SU-DHL-6 (cell line): ENCODE measurements at regions not wholly inside any gene's neighbourhood (a gene's known extent, or its start where the extent isn't known, plus 50 kb on each side); places are given as distances from the start of the nearest gene placed in this dataset.

Experiments
- H2AFZ ChIP-seq: fragments of 200-600 bp; sonication (generic); 2 replicates; pipeline ENCODE4 v1.6.1; 2014; ENCODE audit warnings: low read depth, mild to moderate bottlenecking, moderate library complexity, mixed read lengths, antibody characterized with exemption, low read length; ENCODE audit not compliant: severe bottlenecking
- H3F3A ChIP-seq: fragments of 200-600 bp; shearing (Covaris generic); 2 replicates; pipeline ENCODE4 v1.6.0; 2016; ENCODE audit warnings: antibody characterized with exemption, mild to moderate bottlenecking; ENCODE audit not compliant: insufficient read depth
- H3K27ac ChIP-seq: fragments of 200-600 bp; sonication (generic); 2 replicates; pipeline ENCODE4 v1.5.1; 2016; ENCODE audit warnings: low read depth, mild to moderate bottlenecking, low read length, moderate library complexity, mixed read lengths
- H3K27me3 ChIP-seq: fragments of 200-600 bp; sonication (generic), shearing (Covaris generic); 2 replicates; pipeline ENCODE4 v1.6.0; 2014; ENCODE audit warnings: mild to moderate bottlenecking, low read length
- H3K36me3 ChIP-seq: fragments of 200-600 bp; sonication (generic); 2 replicates; pipeline ENCODE4 v1.6.1; 2014; ENCODE audit warnings: mild to moderate bottlenecking, low read length, mixed read lengths
- H3K4me2 ChIP-seq: fragments of 300-600, 200-600 bp; shearing (Covaris generic), sonication (generic); 2 replicates; pipeline ENCODE4 v1.6.0; 2014; ENCODE audit warnings: low read length, low read depth, mild to moderate bottlenecking; ENCODE audit not compliant: poor library complexity, severe bottlenecking
- H3K4me3 ChIP-seq: fragments of 200-600 bp; sonication (generic); 2 replicates; pipeline ENCODE4 v1.5.1; 2014; ENCODE audit warnings: antibody characterized with exemption, low read length, mild to moderate bottlenecking, mixed read lengths; ENCODE audit not compliant: insufficient read depth, poor library complexity, severe bottlenecking
- H3K79me2 ChIP-seq: fragments of 200-600 bp; sonication (generic); 2 replicates; pipeline ENCODE4 v1.6.1; 2014; ENCODE audit warnings: mild to moderate bottlenecking, low read length, moderate library complexity; ENCODE audit not compliant: insufficient read depth
- H3K9ac ChIP-seq: fragments of 200-600 bp; sonication (generic); 2 replicates; pipeline ENCODE4 v1.7.0; 2014; ENCODE audit warnings: mild to moderate bottlenecking, low read length
- H3K9me2 ChIP-seq: fragments of 200-600 bp; sonication (generic); replicated peaks from 2 replicates; pipeline ENCODE4 v1.6.1; 2014; ENCODE audit warnings: low read length; ENCODE audit not compliant: insufficient read depth
- H3K9me3 ChIP-seq: fragments of 200-600 bp; sonication (generic); 2 replicates; pipeline ENCODE4 v1.6.1; 2014; ENCODE audit warnings: low read length, mixed read lengths; ENCODE audit not compliant: insufficient read depth
- H4K20me1 ChIP-seq: fragments of 200-600 bp; sonication (generic); 2 replicates; pipeline ENCODE4 v1.6.1; 2014; ENCODE audit warnings: low read depth, mild to moderate bottlenecking, antibody characterized with exemption, low read length, moderate library complexity, mixed read lengths
- EZH2phosphoT487 ChIP-seq: fragments of 200-600 bp; sonication (generic), shearing (Covaris generic); conservative IDR thresholded peaks from 2 replicates; pipeline ENCODE4 v1.6.1; 2018; ENCODE audit warnings: mild to moderate bottlenecking, antibody characterized with exemption, low read length, moderate library complexity, mixed read lengths
- TF ChIP-seq, protein P1 (sequence below): fragments of 200-600 bp; sonication (generic); IDR thresholded peaks from one replicate; pipeline ENCODE4 v1.5.1; 2017; ENCODE audit warnings: antibody characterized with exemption, mild to moderate bottlenecking, low read length, moderate library complexity; ENCODE audit not compliant: insufficient read depth, poor library complexity, severe bottlenecking

- H3K9me3 ChIP-seq, result no peaks in the 10 kb centered on the region
- no peak overlapping the region for H3K4me2 ChIP-seq
- no peaks in the 10 kb centered on the region for H3K79me2 ChIP-seq
- H3K27me3 ChIP-seq, result no peaks in the 10 kb centered on the region
- H3K9ac ChIP-seq, result no peak overlapping the region
- H2AFZ ChIP-seq, result no peak overlapping the region
- no peaks in the 10 kb centered on the region for H3F3A ChIP-seq
- TF ChIP-seq, protein P1, sequence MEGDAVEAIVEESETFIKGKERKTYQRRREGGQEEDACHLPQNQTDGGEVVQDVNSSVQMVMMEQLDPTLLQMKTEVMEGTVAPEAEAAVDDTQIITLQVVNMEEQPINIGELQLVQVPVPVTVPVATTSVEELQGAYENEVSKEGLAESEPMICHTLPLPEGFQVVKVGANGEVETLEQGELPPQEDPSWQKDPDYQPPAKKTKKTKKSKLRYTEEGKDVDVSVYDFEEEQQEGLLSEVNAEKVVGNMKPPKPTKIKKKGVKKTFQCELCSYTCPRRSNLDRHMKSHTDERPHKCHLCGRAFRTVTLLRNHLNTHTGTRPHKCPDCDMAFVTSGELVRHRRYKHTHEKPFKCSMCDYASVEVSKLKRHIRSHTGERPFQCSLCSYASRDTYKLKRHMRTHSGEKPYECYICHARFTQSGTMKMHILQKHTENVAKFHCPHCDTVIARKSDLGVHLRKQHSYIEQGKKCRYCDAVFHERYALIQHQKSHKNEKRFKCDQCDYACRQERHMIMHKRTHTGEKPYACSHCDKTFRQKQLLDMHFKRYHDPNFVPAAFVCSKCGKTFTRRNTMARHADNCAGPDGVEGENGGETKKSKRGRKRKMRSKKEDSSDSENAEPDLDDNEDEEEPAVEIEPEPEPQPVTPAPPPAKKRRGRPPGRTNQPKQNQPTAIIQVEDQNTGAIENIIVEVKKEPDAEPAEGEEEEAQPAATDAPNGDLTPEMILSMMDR, result no peak
- TF ChIP-seq EZH2phosphoT487, result no peak
- no peaks in the 10 kb centered on the region for H3K9me2 ChIP-seq
- no peaks in the 10 kb centered on the region for H3K36me3 ChIP-seq
- no peak overlapping the region for H3K4me3 ChIP-seq
- H3K27ac ChIP-seq, result no peak overlapping the region
- H4K20me1 ChIP-seq, result no peaks in the 10 kb centered on the region
These were observed 239.9 kb downstream of the NFKBIZ start for GRCh38 chr3:102089239-102089638.

DNA sequence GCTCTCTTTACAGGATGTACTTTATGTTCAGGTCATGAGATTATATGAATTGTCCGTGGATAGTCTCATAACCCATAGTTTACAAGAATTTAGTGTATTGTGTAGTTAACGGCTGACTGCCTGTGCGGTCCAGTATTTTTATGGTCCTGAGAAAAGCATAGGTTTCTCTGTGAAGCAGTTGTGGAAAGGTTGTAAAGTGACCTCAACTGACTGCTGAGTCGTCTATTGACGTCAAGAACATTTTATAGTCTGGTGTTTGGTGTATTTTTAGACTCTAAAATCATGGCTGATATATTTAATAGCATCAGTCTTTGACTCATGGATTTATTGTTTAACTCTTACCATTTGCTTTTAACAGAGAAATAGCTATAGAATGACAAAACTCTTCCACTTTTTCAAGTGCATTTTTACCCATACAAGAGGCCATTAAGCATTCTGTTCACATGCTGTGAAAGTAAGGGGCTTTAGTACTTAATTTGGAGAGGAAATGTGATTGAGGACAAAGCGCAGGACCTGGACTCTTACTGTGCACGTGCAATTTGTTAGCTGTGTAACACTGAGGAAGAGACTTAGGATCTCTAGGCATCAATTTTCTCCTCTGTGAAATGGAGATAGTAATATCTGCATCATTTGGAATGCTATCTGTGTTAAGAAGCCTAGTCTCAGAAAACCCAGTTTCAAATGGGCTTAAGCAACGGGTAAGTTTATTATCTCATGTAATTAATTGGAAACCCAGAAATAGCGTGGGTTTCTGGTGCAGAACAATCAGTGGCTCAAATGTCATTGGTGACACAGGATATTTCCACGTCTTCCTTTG is 240.8 kb downstream of the NFKBIZ start:
- H3K4me2 ChIP-seq, result no peak overlapping the region
- H4K20me1 ChIP-seq, result no peaks in the 10 kb centered on the region
- H3K4me3 ChIP-seq, result no peak overlapping the region
- H3K27ac ChIP-seq, result no peak overlapping the region
- H3K9me2 ChIP-seq, result no peaks in the 10 kb centered on the region
- H3K27me3 ChIP-seq, result no peaks in the 10 kb centered on the region
- no peak overlapping the region for H2AFZ ChIP-seq
- no peak overlapping the region for H3K9ac ChIP-seq
- H3K9me3 ChIP-seq, result no peaks in the 10 kb centered on the region
- H3K36me3 ChIP-seq, result no peaks in the 10 kb centered on the region
- no peaks in the 10 kb centered on the region for H3F3A ChIP-seq
- TF ChIP-seq EZH2phosphoT487, result no peak
- TF ChIP-seq, protein P1, result no peak
- no peaks in the 10 kb centered on the region for H3K79me2 ChIP-seq

DNA sequence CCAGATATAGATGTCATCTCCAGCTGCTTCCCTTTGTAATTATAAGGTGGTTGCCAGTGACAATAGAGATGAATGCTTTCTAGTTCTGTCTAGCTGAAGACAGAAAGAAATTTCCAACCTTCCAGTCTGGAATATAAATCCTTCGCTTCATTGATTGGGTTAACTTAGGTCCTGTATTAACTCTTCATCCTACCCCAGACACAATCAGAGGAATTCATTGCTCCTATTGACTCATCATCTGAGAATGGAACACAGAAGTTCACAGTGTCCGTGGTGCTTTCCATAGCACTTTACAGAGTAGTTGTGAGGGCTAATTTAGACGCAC is 241.4 kb downstream of the NFKBIZ start:
- Histone ChIP-seq H3K79me2 (no peaks in the 10 kb centered on the region), H3K27me3 (no peaks in the 10 kb centered on the region), H3K27ac (no peak overlapping the region), H3F3A (no peaks in the 10 kb centered on the region), H4K20me1 (no peaks in the 10 kb centered on the region), H3K4me3 (no peak overlapping the region), H2AFZ (no peak overlapping the region), H3K9ac (no peak overlapping the region), H3K36me3 (no peaks in the 10 kb centered on the region), H3K4me2 (no peak overlapping the region), H3K9me2 (no peaks in the 10 kb centered on the region), H3K9me3 (no peaks in the 10 kb centered on the region)
- TF ChIP-seq EZH2phosphoT487, result no peak
- TF ChIP-seq, protein P1, result no peak
